CD4-positive, alpha-beta T cell treated with Interleukin-6 at 100 ng/mL for 8 hours (primary cell): ENCODE measurements at regions not wholly inside any gene's neighbourhood (a gene's known extent, or its start where the extent isn't known, plus 50 kb on each side); places are given as distances from the start of the nearest gene placed in this dataset.
"Not testable (repeated sequence)": the region's sequence is repeated elsewhere in the genome, so short reads cannot be mapped to it uniquely, and the experiment has no call there.

Experiments used
- DNase-seq: peaks from one replicate; pipeline ENCODE4 v3.0.0-alpha.2; 2020; ENCODE audit warnings: mixed read lengths, low spot score

DNA sequence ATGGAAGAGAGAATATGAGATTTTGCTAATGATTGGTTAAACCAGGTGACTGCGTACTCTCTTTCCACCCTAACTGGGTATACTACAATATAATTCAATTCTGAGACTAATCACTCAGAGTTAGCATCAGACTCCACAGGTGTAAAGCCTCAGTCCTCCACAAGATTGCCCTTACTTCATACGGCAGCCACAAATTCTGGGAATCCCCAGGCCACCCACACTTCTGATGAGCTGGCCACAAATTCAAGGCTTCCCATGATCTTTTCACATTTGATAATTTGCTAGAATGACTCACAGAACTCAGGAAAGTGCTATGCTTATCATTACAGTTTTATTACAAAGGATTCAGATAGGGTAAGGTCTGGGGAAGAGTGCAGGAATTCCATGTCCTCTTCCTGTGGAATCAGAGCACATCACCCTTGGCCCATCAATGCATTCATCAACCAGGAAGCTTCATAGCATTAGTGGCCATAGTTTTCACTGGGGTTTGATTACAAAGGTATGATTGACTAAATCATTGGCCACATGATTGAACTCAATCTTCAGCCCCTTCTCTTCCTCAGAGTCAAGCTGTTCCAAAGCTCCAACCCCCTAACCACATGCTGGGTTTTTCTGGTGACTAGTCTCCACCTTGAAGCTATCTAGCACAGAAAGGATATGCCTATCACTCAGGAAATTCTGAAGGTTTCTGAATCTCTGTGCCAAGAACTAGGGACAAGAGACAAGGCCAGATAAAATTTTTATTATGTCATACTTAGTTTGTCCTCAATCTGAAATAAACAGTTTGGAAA, 131.7 kb downstream of the HHIPL2 start:
- no peak for DNase-seq

DNA sequence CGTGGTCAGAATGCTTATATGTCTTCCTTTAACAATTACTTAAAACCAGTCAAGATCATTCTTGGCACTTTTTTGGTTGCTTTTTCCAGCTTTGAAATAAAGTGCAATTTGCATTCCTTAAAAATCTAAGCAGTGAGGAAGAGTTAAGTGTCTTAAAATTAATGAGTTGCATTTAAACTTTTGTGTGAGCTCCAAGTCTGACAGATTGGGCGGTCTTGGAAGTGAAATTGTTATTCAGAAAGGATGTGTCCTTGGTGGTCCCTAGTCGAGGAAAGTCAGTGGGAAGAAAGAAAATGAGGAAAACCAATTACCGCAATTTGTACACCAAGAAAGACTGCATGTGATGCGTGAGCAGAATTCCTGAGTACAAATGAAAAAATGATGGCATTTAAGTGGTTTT, 132.5 kb downstream of the HHIPL2 start:
- no peak for DNase-seq

DNA sequence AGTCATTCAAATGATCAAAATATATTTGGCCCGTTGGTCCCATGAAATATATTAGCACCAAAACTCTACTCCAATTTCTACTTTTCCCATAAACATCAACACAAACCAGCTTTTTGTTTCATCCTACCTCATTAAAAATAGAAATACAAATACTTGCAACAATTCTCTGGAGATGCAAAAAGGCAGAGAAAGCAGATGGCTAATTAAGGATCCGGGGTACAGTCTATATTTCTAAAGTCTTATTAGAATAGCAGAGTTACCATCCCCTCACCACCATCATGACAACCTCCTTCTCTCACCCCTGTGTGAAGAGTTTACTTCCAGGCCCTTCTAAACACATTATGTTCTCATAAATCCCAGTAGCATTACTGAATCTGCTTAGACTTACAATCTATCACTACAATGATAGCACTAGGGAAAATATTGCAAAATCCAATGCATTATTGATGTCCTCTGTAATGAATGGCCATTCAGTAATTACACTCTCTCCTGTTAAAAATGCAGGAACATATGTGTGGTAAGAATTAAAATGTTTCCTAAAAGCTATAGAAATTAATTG, 133.8 kb downstream of the HHIPL2 start:
- no peak for DNase-seq

DNA sequence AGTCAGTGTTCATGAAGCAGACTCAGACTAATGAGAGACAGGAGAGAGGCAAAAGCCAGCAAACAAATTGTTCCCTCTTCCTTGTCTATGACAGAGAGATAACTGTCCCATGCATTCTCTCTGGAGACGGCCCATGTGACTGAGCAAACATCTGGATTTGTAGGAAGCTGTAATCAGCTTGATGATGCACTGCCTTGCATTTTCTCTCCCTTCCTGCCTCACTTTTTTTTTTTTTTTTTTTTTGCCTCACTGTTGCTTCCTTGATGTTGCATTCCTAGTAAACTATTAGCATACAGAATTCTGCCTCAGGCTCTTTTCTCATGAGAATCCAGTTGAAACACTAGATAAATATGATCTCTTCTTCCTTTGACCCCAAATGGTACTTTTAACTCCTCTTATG, 134.5 kb downstream of the HHIPL2 start:
- no peak for DNase-seq

DNA sequence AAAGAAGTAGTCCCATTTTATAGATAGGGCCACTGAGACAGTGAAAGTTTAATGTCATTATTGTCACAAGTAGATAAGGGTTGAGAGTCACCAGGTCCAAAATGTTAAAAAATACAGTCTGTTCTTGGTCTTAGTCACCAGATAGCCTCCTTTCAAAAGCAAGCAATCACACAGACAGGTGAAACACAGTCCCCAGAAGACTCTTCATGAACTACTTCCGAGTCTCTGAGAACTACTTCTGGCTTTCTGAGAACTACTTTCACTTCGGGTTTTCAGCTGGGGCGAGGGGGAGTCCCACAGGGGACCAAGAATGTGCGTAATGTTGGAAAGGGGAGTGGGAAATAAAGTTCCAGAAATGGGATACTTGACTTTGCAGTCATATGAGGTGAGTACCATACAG, 143.2 kb downstream of the HHIPL2 start:
- peak; percentile 2 for DNase-seq

DNA sequence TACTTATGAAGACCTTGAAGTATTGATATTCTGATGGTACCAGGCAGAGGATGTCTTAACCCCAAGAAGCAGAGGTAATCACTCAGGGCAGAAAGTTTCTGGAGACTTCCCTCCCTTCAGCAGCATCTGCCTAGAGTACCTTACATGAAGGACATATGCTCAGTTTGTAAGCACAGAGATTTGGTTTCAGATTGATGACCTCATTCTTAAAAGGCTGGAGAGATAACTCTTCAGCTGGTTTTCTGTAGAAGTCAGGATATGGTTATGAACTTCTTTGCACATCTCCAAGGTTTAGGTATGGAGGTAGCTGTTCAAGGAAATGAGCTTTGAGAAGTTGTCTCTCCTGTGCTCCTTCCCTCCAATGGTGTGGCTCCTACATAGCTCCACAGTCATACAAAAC, 148.7 kb downstream of the HHIPL2 start:
- DNase-seq = no peak

DNA sequence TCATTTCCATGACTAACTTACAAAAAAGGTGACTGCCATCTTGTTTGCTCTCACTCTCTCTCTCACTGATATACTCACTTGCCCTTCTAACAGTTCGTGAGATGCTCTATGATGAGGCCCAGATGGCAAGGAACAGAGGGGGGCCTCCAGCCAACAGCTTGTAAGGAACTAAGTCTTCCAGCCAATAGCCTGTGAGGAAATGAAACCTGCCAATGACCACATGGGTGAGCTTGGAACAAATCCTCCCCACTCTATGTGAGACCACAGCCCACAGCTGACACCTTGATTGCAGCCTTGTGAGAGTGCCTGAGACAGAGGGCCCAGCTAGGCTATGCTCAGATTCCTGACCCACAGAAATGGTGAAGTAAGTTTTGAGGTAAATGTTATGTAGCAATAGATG, 153.7 kb downstream of the HHIPL2 start:
- no peak for DNase-seq

DNA sequence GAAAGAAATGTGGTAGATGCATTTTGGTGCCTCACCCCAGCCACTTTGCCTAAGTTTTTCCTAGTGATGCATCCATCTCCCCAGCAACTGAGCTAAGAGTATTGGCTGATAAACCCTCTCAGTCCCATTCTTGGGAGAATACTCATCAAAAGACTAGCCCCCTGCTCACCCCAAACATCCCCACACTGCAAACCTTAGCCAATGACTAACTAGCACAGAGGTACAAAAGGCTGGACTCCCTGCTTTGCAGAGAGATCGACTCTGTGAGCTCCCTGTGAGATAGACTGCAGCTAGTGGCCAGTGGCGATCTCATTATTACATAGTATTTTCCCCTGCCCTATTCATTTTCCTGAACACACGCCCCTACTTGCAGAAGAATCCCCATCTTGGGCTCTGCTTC, 155.3 kb downstream of the HHIPL2 start:
- DNase-seq = no peak

DNA sequence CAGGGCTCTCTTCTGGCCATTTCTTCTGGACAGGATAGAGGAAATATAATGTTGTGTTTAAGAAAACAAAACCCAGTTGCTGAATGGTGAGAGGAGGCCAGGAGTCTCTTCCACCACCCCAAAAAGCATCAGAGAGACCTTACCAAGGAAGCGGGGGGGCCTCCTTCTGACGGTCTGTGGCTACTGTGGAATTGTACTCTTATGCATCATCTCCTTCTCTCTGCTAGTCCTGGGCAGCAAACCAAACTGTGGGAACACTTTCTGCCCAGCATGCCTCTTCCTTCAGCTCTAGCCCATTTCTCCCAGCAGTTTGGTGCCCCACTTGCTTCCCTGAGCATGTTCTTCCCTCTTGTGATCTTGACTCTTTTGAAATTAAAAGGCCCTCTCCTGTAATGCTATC, 157.7 kb downstream of the HHIPL2 start:
- DNase-seq = no peak

DNA sequence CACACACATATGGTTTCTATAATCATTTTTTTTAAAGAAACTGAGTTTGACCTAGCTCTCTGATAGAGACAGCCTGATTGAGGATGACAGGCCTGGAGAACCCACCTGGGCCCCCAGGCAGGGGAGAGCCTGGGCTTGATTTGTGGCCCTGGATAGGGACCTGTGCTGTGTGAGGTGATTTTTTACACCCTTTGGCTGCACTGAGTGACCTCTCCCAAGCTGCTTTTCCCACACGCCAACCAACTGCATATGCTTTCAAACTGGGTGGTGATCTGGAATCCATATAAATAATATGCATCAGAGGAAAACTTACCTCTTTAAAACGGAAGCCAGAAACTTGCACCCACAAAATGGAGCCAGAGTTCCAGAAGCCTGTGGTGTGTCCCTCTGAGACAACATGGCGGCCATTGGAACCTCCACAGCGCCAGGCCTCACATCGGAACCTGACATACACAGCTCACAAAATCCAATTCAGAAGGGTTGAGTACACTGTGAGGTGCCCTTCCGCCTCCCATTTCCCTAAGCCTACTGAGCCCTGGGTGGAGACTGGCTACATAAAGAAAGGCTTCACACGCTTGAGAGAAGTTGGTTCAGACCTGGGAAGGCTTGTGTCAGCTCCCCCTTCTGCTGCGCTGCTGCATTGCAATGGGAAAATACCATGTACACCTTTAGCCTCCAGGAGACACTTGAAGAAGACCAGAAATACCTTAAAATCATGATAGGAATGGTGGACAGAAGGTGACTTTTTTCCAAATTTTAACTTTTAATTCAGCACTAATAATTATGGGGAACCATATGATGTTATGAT, 160.7 kb downstream of the HHIPL2 start:
- DNase-seq = no peak

DNA sequence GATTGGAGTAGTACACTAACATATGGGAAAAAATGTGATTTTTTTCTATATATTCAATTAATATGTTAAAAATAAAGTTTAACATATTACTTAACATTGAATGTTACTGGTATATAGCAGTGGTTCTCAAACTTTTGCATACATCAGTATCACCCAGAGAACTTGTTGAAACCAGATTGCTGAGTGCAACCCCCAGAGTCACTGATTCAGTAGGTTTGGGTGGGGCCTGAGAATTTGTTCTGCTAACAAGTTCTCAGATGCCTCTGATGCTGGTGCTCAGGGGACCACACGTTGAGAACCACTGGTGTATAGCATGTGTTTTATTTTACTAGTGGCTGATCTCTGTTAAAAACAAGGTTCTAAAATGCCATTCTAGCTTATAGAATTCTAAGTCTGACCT, 161.9 kb downstream of the HHIPL2 start:
- no peak for DNase-seq

DNA sequence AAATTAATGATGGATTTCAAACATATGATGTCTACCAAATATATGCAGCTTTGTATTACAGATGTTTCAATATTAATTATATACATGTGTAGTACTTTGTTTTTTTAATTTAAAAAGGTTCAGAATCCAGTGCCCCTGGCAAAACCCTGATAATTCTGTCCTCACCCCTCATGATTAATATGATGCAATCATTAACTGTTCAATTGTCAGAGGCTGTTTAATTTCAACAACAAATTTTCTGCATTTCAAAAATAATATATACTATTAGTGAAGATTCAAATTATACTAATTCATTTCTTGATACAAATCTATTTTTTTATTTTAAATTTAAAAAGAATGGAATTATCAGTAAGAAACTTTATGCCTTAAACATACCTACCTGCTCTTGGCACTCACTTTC, 162.6 kb downstream of the HHIPL2 start:
- DNase-seq = no peak

DNA sequence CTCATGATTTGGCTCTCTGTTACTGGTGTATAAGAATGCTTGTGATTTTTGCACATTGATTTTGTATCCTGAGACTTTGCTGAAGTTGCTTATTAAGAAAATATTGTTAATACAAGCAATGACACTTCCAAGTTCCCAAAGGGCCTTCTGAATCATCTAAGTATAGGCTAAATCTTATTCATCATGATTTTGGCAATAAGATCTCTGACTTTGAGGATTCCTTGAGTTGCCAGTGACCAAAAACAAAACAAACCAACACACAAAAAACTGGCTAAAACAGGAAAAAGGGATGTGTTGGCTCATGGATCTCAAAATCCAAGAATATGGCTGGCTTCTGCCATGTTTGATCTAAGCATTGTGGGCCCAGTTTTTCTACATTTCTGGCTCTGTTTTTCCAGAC, 163.4 kb downstream of the HHIPL2 start:
- DNase-seq = no peak

DNA sequence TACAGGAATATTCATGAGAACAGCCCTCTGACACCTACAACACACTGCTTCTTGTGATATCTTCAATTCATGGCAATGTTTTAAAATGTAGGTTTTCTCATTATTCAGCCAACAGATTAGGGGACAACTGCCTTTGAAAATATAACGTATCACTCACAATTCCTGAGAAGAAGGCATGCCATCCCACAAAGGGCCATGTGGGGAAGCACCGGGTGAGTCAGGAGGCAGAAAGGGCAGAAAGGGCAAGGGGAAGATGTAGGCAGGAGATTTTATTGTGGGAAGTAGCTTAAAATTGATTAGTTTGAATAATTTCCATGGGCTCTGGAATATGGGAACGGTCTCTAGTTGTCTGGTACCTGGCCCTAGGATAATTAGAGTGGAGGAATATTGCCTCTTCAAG, 165.7 kb downstream of the HHIPL2 start:
- no peak for DNase-seq

DNA sequence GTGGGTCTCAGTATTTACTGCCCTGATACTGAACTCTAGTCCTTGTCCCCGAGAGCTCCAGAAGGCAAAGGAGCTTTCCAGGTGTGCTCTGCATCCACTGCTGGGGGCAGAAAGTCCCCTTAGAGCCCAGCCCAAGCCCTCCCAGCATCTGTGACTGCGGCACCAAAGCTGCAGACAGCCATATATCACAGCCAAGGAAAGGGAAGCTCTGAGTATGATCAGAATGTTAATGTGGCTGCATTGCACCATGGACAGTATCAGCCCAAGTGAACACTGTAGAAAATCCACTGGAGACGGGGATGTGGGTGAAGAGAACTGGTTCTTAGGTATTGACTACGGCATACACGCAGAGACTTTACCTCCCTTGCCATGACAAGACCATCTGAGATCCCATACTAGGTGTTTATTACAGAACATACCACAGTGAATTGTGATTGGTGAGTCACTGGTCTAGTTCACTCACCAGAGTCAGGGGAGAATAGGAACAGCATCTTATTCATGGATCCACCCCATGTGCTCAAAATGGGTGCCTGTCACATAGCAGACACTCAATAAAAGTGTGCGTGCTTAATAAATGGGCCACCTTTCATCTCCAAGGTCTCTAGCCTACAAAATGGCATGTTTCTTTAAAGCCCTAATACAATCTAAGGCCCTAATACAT, 170.3 kb downstream of the HHIPL2 start:
- DNase-seq = no peak

DNA sequence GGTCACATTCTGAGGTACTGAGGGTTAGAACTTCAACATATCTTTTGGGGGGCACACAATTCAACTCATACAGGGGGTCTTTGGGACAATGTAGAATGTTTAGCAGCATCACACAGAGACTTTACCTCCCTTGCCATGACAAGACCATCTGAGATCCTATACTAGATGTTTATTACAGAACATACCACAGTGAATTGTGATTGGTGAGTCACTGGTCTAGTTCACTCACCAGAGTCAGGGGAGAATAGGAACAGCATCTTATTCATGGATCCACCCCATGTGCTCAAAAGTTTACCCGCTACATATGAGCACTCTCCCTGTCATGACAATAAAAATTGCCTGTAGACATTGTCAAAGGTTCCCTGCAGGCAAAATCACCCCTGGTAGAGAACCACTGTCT, 171.1 kb downstream of the HHIPL2 start:
- DNase-seq = not testable (repeated sequence)

DNA sequence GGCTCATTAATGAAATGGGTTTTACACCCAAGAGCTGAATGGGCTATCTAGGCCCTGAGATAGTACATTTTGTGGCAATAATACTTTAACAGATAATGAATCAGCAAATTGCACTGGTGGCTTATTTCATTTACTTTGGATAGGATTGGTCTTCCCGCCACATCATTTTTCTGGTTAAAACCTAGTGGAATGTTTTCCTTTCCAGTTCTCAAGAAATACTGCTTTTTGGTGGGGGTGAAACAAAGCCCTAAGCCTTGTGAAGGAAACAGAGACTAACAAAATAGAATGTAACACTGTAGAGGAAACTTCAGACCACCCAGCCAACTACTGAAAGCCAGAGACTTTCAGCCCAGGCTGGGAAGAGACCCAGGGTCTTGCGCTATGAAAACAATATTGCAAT, 172.2 kb downstream of the HHIPL2 start:
- no peak for DNase-seq

DNA sequence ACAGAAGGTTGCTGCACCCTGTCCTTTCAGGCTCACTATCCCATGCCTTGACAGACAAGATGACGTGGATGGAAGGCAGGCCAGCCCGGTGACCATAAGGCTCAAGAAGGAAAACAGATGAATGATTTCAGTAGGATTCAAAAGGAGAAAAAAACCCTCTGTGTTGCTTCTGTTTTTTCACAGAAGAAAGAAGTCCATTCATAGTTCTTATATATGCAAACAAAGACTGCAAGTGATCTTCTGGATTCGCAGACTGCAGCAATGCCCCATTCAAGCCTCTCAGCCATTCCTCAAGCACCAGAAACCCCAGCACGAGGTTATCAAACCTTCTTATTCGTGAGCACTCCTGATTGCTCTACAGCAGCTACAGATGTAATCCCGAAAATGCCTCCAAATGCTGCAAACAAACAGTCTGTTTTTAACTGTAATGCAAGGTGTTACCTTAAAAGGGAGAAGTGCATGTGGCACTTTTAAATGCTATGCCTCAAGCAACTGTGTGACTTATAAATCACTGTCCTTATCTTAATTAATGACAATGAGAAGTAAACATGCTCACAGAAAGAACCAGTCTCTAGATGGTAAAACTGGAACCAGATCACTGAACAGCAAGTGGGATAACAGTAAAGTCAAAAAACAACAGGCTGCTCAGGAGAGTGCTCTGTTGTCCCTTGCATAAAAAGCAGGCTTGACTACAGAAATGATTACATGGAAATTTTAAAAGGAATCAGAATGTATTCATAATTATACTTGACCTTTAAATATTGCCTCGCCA, 173.9 kb downstream of the HHIPL2 start:
- DNase-seq = no peak

DNA sequence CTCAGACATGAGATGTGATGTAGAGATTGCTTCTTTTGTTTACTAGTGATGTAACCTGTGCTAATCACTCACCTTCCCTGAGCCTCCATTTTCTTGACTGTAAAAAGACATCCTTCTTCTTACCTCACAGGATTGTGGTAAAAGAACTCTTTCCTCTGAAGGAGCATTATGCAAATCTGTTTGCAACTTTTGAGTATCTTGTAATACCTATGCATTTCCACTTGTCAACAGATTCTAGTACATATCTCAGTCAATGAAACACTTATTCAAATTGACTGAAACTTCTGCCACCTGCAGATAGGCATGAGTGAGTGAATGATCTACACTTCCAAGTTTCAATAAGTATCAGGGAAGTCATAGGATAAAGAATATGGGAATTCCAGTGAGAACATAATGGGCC, 174.7 kb downstream of the HHIPL2 start:
- no peak for DNase-seq

DNA sequence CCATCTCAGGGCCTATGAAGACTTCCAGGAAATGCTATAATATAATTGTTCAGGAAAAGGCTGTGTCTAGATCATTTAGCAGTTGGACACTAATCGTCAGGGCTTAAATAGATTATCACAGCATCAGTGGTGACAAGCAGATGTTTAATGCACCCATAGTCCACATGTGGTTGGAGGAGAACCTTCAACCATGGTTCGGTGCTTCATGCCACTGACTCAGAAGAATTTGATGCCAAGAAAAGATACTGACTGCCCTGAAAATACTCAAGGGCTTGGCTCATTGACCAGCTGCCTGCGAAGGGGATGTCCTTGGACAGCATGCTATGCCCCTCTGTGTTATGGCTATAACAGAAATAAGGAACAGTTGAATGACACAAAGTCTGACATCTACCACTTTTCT, 175.7 kb downstream of the HHIPL2 start:
- DNase-seq = no peak

DNA sequence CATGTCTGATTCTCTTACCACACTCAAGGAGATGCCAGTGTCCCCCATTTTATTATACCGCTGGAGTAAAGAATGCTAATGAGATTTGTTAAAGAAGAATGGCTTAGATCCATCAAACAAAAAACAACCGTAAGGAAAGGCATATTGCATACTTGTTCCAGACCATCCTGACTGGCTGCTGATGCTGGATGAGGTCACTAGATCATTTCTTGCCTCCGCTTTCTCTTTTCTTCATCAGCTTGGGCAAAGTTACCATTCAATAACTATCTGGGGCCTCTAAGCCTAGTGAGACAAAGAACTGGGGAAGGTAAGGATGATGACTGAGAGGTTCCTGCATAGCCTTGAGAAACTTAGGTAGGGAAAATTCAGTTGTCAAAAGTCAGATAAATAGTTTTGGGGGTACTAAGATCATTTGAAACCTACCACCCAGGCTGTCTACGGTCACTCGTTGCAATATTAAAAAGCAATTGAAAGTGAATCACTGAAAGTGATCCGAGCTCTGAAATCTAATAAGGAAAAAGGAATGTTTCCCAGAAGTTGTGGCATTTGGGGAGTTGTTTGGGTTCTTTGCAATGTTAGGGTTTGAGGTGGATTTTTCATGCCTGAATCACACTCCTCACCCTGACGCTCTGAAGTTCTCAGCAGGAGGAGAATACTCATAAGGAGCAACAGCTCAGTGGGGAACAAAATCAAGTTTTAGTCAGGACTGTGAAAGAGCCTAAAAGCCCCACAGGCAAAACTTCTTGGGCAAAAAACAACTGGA, 176.8 kb downstream of the HHIPL2 start:
- no peak for DNase-seq
